Stimulated activated CD8-positive, alpha-beta memory T cell treated with anti-CD3 and anti-CD28 coated beads, Interleukin-7, amount 100 ng/mL, for 24 hours (primary cell): ENCODE measurements at regions not wholly inside any gene's neighbourhood (a gene's known extent, or its start where the extent isn't known, plus 50 kb on each side); places are given as distances from the start of the nearest gene placed in this dataset.
"Not testable (repeated sequence)": the region's sequence is repeated elsewhere in the genome, so short reads cannot be mapped to it uniquely, and the experiment has no call there.

Experiments
- DNase-seq: peaks from one replicate; pipeline ENCODE4 v3.0.0-alpha.2; 2020; ENCODE audit warnings: low read depth

DNA sequence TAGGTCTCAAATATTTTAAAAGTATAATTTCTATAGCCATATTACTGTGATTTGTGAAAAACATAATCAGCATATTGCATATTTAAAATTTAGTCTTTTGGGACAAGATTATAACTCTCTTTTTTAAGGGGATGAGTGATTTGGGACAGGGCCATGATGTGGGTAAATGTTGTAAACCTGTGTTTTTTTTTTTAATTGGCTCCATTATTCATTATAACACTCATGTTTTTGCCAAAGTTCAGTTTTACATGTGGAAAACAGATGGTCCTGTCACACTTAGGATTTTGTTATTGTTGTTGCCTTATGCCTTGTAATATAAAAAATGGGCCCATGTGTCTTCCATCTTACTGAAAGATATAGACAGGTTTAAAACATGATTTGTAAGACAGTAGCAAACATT lies 1413.5 kb upstream of the RAG2 start:
- no peak for DNase-seq

- no peak for DNase-seq
Measured at GRCh38 chr11:38009932-38010331, 1411.9 kb upstream of the RAG2 start.

DNA sequence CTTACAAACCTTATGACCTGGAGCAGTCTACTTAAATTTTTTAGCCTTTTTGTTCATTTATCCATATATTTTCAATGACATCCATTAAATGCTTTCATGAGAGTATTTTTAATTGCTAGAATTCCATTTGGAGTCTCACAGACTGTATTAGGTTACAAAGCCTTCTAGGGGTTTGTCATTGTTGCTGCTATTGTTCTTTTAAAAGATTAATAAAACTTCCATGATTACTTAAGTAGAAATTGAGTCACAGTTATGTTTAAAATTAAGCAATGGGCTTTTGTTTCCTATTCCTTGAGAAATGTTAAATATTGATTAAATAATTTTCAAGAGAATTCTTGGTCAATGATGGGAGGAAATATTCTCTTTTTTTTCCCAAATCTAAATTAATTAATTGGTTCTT lies 1408.4 kb upstream of the RAG2 start:
- no peak for DNase-seq

- no peak for DNase-seq
Measured at GRCh38 chr11:38005597-38005996, 1407.6 kb upstream of the RAG2 start.

DNA sequence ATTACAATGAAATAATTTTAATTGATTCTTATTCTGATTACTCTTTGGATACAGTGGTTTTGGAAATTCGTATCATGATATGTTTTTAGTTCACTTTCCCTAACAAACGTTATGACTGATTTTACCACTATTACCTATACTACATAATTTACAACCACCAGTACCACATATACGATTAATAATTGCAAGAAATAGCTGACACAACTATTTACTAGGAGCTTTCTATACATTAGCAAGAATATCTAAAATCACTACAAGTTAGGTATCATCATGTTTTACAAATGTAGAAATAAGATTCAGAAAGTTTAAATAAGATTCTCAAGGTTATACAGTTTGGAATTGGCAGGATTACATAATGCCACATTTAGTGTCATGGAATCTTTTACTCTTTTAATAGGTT lies 1401.1 kb upstream of the RAG2 start:
- DNase-seq: no peak

DNA sequence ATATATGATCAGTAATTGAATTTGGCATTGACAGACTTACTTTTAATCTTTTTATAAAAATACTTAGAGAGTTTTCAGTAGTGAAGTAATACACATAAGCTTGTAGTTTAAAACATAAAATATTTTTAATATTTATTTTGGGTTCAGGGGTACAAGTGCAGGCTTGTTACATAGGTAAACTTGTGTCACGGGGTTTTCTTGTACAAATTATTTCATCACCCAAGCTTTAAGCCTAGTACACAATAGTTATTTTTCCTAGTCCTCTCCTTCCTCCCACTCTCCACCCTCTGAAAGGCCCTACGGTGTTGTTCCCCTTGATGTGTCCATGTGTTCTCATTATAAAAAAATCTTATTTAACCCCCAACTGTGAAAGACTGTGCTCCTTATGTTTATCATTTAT lies 1397.8 kb upstream of the RAG2 start:
- DNase-seq: no peak

DNA sequence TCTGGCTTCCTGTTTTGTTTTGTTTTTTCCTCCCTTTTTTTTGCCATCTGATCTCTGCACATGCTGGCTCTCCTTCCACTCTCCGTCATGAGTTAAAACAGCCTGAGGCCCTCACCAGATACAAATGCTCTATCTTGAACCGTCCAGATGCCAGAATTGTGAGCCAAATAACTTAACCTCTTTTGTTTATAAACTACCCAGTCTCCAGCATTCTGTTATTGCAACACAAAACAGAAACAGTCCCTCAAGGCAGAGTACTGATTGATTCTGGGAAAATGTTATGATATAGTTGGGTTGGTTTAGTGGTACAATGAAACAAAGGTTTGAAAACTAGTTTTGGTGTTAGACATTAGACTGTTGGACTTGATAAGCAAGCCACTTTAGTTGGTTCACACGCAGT lies 1390.0 kb upstream of the RAG2 start:
- DNase-seq: no peak

- DNase-seq: no peak
Measured at GRCh38 chr11:37984991-37985390, 1387.0 kb upstream of the RAG2 start.

GRCh38 chr11:37978647-37979046 lies 1380.6 kb upstream of the RAG2 start:
- DNase-seq: no peak

- DNase-seq: no peak
Measured at GRCh38 chr11:37973941-37974340, 1375.9 kb upstream of the RAG2 start.

- DNase-seq: no peak
Measured at GRCh38 chr11:37972691-37973090, 1374.7 kb upstream of the RAG2 start.

- DNase-seq: not testable (repeated sequence)
Measured at GRCh38 chr11:37969336-37969735, 1371.3 kb upstream of the RAG2 start.

GRCh38 chr11:37968148-37968547 lies 1370.1 kb upstream of the RAG2 start:
- DNase-seq: no peak

GRCh38 chr11:37967635-37968034 lies 1369.6 kb upstream of the RAG2 start:
- no peak for DNase-seq

DNA sequence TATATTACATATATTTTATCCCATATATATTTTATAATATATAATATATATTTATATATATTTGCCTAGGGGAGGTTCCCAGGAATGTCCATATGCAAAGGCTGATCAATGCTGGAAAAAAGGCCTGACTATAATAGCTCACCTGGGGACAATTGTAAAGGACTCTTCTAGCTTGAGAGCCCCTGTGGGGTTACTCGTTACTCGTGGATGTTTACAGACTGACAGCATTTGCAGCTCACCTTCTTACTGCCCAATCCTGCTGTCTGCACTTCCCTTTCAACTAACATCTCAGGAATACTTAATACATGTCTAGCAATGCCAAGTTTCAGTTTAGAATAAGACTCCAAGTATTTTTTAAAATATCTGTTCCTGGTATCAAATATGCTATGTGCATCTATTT lies 1365.4 kb upstream of the RAG2 start:
- no peak for DNase-seq

GRCh38 chr11:37957717-37958116 lies 1359.7 kb upstream of the RAG2 start:
- DNase-seq: no peak

DNA sequence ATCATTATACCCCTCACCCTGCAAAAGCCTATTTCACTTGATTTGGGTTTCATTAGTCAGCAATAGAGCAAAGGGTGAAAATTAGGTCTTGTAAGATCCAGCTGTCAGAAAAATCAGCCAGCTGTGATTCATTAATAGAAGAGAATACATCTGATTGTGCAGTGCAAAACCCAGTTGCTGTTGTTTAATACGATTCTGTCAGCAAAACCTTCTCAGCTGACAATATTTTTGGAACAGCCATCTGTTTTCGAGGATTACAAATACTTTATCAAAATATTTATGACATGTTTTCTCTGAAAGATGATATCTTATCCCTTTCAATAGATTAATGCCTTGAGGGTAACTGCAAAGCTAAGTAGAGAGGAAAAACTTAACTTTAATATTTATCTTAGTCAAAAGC lies 1354.0 kb upstream of the RAG2 start:
- DNase-seq: no peak

- no peak for DNase-seq
Measured at GRCh38 chr11:37948258-37948657, 1350.2 kb upstream of the RAG2 start.

- DNase-seq: no peak
Measured at GRCh38 chr11:37947821-37948220, 1349.8 kb upstream of the RAG2 start.

DNA sequence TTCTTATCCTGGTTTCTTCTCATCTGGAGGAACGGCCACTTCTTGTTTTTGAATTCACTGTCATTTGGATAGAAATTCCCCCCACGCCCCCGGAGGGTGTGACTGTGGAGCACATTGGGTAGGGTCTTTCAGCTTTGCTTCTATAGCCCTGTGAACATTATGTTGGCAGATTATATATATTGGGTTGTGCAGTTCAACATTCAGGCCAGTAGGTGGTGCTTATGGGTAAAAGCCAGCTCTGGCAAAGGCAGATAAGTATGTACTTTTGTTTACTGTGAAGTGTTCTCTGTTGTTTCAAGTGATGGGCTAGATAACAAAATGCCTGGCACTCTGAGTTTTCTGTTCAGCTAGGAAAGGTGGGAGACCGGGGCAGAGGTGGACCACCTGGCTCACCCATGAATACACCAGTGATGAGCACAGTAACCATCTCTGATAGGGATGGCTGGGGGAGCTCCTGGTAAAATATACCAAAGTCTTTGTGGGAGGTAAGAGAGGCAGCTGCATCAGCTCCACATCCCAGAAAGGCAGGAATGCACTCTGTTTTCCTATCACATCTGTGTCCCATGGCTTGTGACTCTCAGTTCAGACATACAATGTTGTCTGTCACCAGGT lies 1348.2 kb upstream of the RAG2 start:
- DNase-seq: no peak

DNA sequence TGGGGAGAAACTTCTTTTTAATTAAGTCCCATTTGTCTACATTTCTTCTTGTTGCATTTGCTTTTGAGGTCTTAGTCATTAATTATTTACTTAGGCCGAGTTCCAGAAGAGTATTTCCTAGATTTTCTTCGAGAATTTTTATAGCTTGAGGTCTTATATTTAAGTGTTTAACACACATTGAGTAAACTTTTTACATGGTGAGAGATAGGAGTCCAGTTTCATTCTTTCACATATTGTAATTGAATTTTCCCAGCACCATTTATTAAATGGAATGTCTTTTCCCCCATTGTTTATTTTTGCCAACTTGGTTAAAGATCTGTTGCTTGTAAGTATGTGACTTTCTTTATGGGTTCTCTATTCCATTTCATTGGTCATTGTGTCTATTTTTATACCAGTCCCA lies 1344.0 kb upstream of the RAG2 start:
- no peak for DNase-seq

- DNase-seq: no peak
Measured at GRCh38 chr11:37929100-37929653, 1331.1 kb upstream of the RAG2 start.

- no peak for DNase-seq
Measured at GRCh38 chr11:37926772-37927171, 1328.7 kb upstream of the RAG2 start.

- no peak for DNase-seq
Measured at GRCh38 chr11:37916331-37916730, 1318.3 kb upstream of the RAG2 start.

- no peak for DNase-seq
Measured at GRCh38 chr11:37914859-37915258, 1316.8 kb upstream of the RAG2 start.
